HEK293 (cell line): ENCODE measurements at regions not wholly inside any gene's neighbourhood (a gene's known extent, or its start where the extent isn't known, plus 50 kb on each side); places are given as distances from the start of the nearest gene placed in this dataset.

Source experiments
- CTCF ChIA-PET: fragments of 350-600 bp; formaldehyde crosslinking; extraction: SDS; loops from one replicate; lab custom pipeline; 2021; ENCODE audit warnings: antibody characterized with exemption; lab: Yijun Ruan, JAX
- POLR2A ChIA-PET: fragments of 300-600 bp; formaldehyde crosslinking; extraction: SDS; loops from one replicate; lab custom pipeline; 2020; ENCODE audit warnings: antibody characterized with exemption, inconsistent platforms; lab: Yijun Ruan, JAX
- H3K27ac ChIP-seq: fragments of 200-500 bp; sonication (Bioruptor generic); 2 replicates; pipeline ENCODE4 v1.5.1; 2014; ENCODE audit warnings: low read depth, low read length, control low read depth, inconsistent platforms; ENCODE audit errors: extremely low read depth
- H3K36me3 ChIP-seq, 2 experiments: fragments of 200-500 bp in 1 of 2; sonication (Bioruptor generic) in 1 of 2; 1 replicate in 1 of 2; 2 replicates in 1 of 2; pipeline ENCODE4 v1.5.1; 2014 to 2017; ENCODE audit warnings: inconsistent platforms in 2 of 2, low read length in 2 of 2; ENCODE audit not compliant: control insufficient read depth in 2 of 2, insufficient read depth in 1 of 2
- H3K4me1 ChIP-seq: fragments of 200-500 bp; sonication (Bioruptor generic); 2 replicates; pipeline ENCODE4 v1.5.1; 2014; ENCODE audit warnings: mild to moderate bottlenecking, low read length, inconsistent platforms; ENCODE audit not compliant: control insufficient read depth, insufficient read depth
- H3K4me3 ChIP-seq: 2 replicates; pipeline ENCODE4 v1.5.1; 2011; ENCODE audit warnings: low read depth, mild to moderate bottlenecking, control low read depth, low read length, moderate library complexity
- H3K9me3 ChIP-seq: fragments of 200-500 bp; sonication (Bioruptor generic); 2 replicates; pipeline ENCODE4 v1.5.1; 2014; ENCODE audit warnings: low read depth, low read length, inconsistent platforms; ENCODE audit not compliant: control insufficient read depth, insufficient read depth
- BCL11A ChIP-seq: fragments of 450-650 bp; formaldehyde crosslinking; IDR thresholded peaks from 2 replicates; pipeline ENCODE4 v1.5.1; 2016; ENCODE audit warnings: low read depth, missing biosample characterization, missing genetic modification characterization
- GFI1B ChIP-seq: fragments of 450-650 bp; formaldehyde crosslinking; IDR thresholded peaks from 2 replicates; pipeline ENCODE4 v1.5.1; 2016; ENCODE audit warnings: missing biosample characterization, missing genetic modification characterization
- HOXD13 ChIP-seq: sonication (generic); formaldehyde crosslinking; IDR thresholded peaks from 2 replicates; pipeline ENCODE4 v1.8.0; 2022; ENCODE audit warnings: missing genetic modification reagents, borderline replicate concordance
- KLF1 ChIP-seq: fragments of 450-650 bp; formaldehyde crosslinking; IDR thresholded peaks from 2 replicates; pipeline ENCODE4 v1.5.1; 2016; ENCODE audit warnings: missing biosample characterization, missing genetic modification characterization
- KLF8 ChIP-seq: fragments of 450-650 bp; formaldehyde crosslinking; IDR thresholded peaks from 2 replicates; pipeline ENCODE4 v1.5.1; 2016; ENCODE audit warnings: missing biosample characterization, missing genetic modification characterization
- PATZ1 ChIP-seq: fragments of 450-650 bp; formaldehyde crosslinking; IDR thresholded peaks from 2 replicates; pipeline ENCODE4 v1.5.1; 2016; ENCODE audit warnings: missing biosample characterization, missing genetic modification characterization
- PBX3 ChIP-seq: sonication (generic); formaldehyde crosslinking; IDR thresholded peaks from 2 replicates; pipeline ENCODE4 v1.8.1; 2022; ENCODE audit warnings: mild to moderate bottlenecking, moderate library complexity, missing genetic modification reagents
- RBAK ChIP-seq: fragments of 450-650 bp; formaldehyde crosslinking; IDR thresholded peaks from 2 replicates; pipeline ENCODE4 v1.5.1; 2016; ENCODE audit warnings: missing biosample characterization, missing genetic modification characterization
- REPIN1 ChIP-seq: fragments of 450-650 bp; formaldehyde crosslinking; IDR thresholded peaks from 2 replicates; pipeline ENCODE4 v1.5.1; 2017; ENCODE audit warnings: missing biosample characterization, missing genetic modification characterization, low read depth
- TRIM28 ChIP-seq: IDR thresholded peaks from 2 replicates; pipeline ENCODE4 v1.6.1; 2011; ENCODE audit warnings: low read length, control low read depth, borderline replicate concordance
- ZBTB17 ChIP-seq: fragments of 450-650 bp; formaldehyde crosslinking; IDR thresholded peaks from 2 replicates; pipeline ENCODE4 v1.5.1; 2016; ENCODE audit warnings: missing biosample characterization, missing genetic modification characterization
- ZBTB6 ChIP-seq: fragments of 450-650 bp; formaldehyde crosslinking; IDR thresholded peaks from 2 replicates; pipeline ENCODE4 v1.5.1; 2017; ENCODE audit warnings: missing biosample characterization, missing genetic modification characterization
- ZBTB8A ChIP-seq: fragments of 450-650 bp; formaldehyde crosslinking; IDR thresholded peaks from 2 replicates; pipeline ENCODE4 v1.5.1; 2016; ENCODE audit warnings: missing biosample characterization, missing genetic modification characterization
- ZNF350 ChIP-seq: fragments of 450-650 bp; formaldehyde crosslinking; IDR thresholded peaks from 2 replicates; pipeline ENCODE4 v1.5.0; 2017; ENCODE audit warnings: missing biosample characterization, mild to moderate bottlenecking, missing genetic modification characterization
- ZNF404 ChIP-seq: fragments of 450-650 bp; formaldehyde crosslinking; IDR thresholded peaks from 2 replicates; pipeline ENCODE4 v1.5.1; 2017; ENCODE audit warnings: missing biosample characterization, missing genetic modification characterization
- ZNF521 ChIP-seq: fragments of 450-650 bp; formaldehyde crosslinking; IDR thresholded peaks from 2 replicates; pipeline ENCODE4 v1.5.1; 2017; ENCODE audit warnings: missing biosample characterization, mild to moderate bottlenecking, missing genetic modification characterization
- ZNF530 ChIP-seq: fragments of 450-650 bp; formaldehyde crosslinking; IDR thresholded peaks from 2 replicates; pipeline ENCODE4 v1.5.1; 2016; ENCODE audit warnings: low read depth, missing biosample characterization, missing genetic modification characterization
- ZNF596 ChIP-seq: fragments of 450-650 bp; IDR thresholded peaks from 2 replicates; pipeline ENCODE4 v1.5.0; 2018; ENCODE audit warnings: missing biosample characterization, mild to moderate bottlenecking, missing genetic modification characterization, moderate library complexity
- ZNF645 ChIP-seq: fragments of 450-650 bp; formaldehyde crosslinking; IDR thresholded peaks from 2 replicates; pipeline ENCODE4; 2016; ENCODE audit warnings: missing biosample characterization, missing genetic modification characterization
- ZNF658 ChIP-seq: fragments of 450-650 bp; formaldehyde crosslinking; IDR thresholded peaks from 2 replicates; pipeline ENCODE4; 2016; ENCODE audit warnings: missing biosample characterization, missing genetic modification characterization
- ZNF692 ChIP-seq: fragments of 450-650 bp; formaldehyde crosslinking; IDR thresholded peaks from 2 replicates; pipeline ENCODE4 v1.5.1; 2016; ENCODE audit warnings: missing biosample characterization, missing genetic modification characterization
- ZNF777 ChIP-seq: fragments of 450-650 bp; formaldehyde crosslinking; IDR thresholded peaks from 2 replicates; pipeline ENCODE4 v1.5.1; 2017; ENCODE audit warnings: missing biosample characterization, missing genetic modification characterization, borderline replicate concordance
- TF ChIP-seq, protein P1 (sequence below): IDR thresholded peaks from 2 replicates; pipeline ENCODE4 v1.6.1; 2011; ENCODE audit warnings: mild to moderate bottlenecking, low read depth, low read length, borderline replicate concordance
- TF ChIP-seq, protein P2 (sequence below): fragments of 450-650 bp; IDR thresholded peaks from 2 replicates; pipeline ENCODE4 v1.5.1; 2018; ENCODE audit warnings: missing biosample characterization, mild to moderate bottlenecking, missing genetic modification characterization
- TF ChIP-seq, protein P3 (sequence below): fragments of 450-650 bp; formaldehyde crosslinking; IDR thresholded peaks from 2 replicates; pipeline ENCODE4 v1.5.1; 2016; ENCODE audit warnings: missing biosample characterization, missing genetic modification characterization

GRCh38 chr4:60913002-60913401 is 287.1 kb upstream of the ADGRL3 start:
- Histone ChIP-seq H3K27ac (no peak overlapping the region), H3K9me3 (no peaks in the 10 kb centered on the region), H3K36me3 (no peaks in the 10 kb centered on the region), H3K4me3 (no peak overlapping the region), H3K4me1 (no peaks in the 10 kb centered on the region)
- TF ChIP-seq TRIM28 (no peak), RBAK (tag by site-specific recombination) (no peak), KLF8 (tag by site-specific recombination) (no peak), ZNF777 (no peak), ZNF658 (tag by site-specific recombination) (no peak), ZBTB8A (tag by site-specific recombination) (no peak), ZNF404 (tag by site-specific recombination) (no peak), GFI1B (tag by site-specific recombination) (no peak), REPIN1 (no peak), ZNF645 (tag by site-specific recombination) (no peak), ZNF596 (tag by site-specific recombination) (no peak), BCL11A (tag by site-specific recombination) (no peak), PBX3 (CRISPR knock-in tag) (no peak), KLF1 (tag by site-specific recombination) (no peak), ZNF530 (tag by site-specific recombination) (no peak), ZBTB17 (tag by site-specific recombination) (no peak), HOXD13 (CRISPR knock-in tag) (no peak)
- TF ChIP-seq, protein P1, sequence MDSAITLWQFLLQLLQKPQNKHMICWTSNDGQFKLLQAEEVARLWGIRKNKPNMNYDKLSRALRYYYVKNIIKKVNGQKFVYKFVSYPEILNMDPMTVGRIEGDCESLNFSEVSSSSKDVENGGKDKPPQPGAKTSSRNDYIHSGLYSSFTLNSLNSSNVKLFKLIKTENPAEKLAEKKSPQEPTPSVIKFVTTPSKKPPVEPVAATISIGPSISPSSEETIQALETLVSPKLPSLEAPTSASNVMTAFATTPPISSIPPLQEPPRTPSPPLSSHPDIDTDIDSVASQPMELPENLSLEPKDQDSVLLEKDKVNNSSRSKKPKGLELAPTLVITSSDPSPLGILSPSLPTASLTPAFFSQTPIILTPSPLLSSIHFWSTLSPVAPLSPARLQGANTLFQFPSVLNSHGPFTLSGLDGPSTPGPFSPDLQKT = no peak
- TF ChIP-seq, protein P2, sequence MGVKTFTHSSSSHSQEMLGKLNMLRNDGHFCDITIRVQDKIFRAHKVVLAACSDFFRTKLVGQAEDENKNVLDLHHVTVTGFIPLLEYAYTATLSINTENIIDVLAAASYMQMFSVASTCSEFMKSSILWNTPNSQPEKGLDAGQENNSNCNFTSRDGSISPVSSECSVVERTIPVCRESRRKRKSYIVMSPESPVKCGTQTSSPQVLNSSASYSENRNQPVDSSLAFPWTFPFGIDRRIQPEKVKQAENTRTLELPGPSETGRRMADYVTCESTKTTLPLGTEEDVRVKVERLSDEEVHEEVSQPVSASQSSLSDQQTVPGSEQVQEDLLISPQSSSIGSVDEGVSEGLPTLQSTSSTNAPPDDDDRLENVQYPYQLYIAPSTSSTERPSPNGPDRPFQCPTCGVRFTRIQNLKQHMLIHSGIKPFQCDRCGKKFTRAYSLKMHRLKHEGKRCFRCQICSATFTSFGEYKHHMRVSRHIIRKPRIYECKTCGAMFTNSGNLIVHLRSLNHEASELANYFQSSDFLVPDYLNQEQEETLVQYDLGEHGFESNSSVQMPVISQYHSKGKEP = no peak
- ChIA-PET POLR2A (no interaction called here), CTCF (interaction anchor here (0.7 kb wide), 1 partner anchor 113 kb away, joined by 3 read pairs; no protein-coding TSS in a partner anchor)

GRCh38 chr4:60913671-60914070 is 286.5 kb upstream of the ADGRL3 start:
- ChIA-PET POLR2A (no interaction called here), CTCF (no interaction called here)
- Histone ChIP-seq H3K4me1 (no peaks in the 10 kb centered on the region), H3K9me3 (no peaks in the 10 kb centered on the region), H3K27ac (no peak overlapping the region), H3K36me3 (no peaks in the 10 kb centered on the region), H3K4me3 (no peak overlapping the region)
- TF ChIP-seq ZBTB6 = no peak
- no peak for TF ChIP-seq ZNF658 (tag by site-specific recombination)
- TF ChIP-seq ZNF692 = no peak
- TF ChIP-seq, protein P3, sequence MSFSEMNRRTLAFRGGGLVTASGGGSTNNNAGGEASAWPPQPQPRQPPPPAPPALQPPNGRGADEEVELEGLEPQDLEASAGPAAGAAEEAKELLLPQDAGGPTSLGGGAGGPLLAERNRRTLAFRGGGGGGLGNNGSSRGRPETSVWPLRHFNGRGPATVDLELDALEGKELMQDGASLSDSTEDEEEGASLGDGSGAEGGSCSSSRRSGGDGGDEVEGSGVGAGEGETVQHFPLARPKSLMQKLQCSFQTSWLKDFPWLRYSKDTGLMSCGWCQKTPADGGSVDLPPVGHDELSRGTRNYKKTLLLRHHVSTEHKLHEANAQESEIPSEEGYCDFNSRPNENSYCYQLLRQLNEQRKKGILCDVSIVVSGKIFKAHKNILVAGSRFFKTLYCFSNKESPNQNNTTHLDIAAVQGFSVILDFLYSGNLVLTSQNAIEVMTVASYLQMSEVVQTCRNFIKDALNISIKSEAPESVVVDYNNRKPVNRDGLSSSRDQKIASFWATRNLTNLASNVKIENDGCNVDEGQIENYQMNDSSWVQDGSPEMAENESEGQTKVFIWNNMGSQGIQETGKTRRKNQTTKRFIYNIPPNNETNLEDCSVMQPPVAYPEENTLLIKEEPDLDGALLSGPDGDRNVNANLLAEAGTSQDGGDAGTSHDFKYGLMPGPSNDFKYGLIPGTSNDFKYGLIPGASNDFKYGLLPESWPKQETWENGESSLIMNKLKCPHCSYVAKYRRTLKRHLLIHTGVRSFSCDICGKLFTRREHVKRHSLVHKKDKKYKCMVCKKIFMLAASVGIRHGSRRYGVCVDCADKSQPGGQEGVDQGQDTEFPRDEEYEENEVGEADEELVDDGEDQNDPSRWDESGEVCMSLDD (tag by site-specific recombination) = no peak
- TF ChIP-seq ZNF350 (tag by site-specific recombination) = no peak
- TF ChIP-seq PATZ1 (tag by site-specific recombination) = no peak
- no peak for TF ChIP-seq ZNF521 (tag by site-specific recombination)
